ENCODE measurements at regions not wholly inside any gene's neighbourhood (a gene's known extent, or its start where the extent isn't known, plus 50 kb on each side); places are given as distances from the start of the nearest gene placed in this dataset.

DNA sequence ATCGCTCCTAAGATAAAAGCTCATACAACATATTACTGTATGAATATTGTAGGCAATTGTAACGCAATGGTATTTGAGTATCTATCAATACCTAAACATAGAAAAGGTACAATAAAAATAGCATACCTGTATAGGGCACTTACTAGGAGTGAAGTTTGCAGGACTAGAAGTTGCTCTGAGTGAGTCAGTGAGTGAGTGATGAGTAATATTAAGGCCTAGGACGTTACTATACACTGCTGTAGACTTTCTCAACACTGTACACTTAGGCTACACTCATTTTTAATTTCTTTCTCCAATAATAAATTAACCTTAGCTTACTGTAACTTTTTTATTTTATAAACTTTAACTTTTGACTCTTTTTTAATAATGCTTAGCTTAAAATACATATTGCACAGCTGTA is 546.9 kb downstream of the HACE1 start:
- no peaks in the 10 kb centered on the region for H3K4me1 ChIP-seq (replicated peaks in 1 of 4; ENCODE audit: control insufficient read depth in 3 of 4, insufficient read depth in 4 of 4, low read length in 3 of 4)
- H4K5ac ChIP-seq (ENCODE audit: insufficient read length, low read depth, low read length): no peak overlapping the region
- no peak overlapping the region for H2BK20ac ChIP-seq (ENCODE audit: low read length)
- 88% methylated on average over 3 of the region's 3 CpGs; no CpG with 5 or more reads in 1 of the 2 experiments for WGBS, 2 experiments (ENCODE audit: extremely low coverage in 1 of 2, insufficient coverage in 1 of 2, insufficient read length in 1 of 2, insufficient replicate concordance in 2 of 2, low coverage in 1 of 2, low lambda C conversion rate in 2 of 2, missing lambda C conversion rate in 1 of 2)
- H3K9ac ChIP-seq (replicated peaks in 1 of 4; ENCODE audit: extremely low read depth in 1 of 4, low read depth in 3 of 4, low read length in 3 of 4): no peak overlapping the region
- no peaks in the 10 kb centered on the region for H3K9me3 ChIP-seq (ENCODE audit: insufficient read depth in 2 of 2, low read depth in 1 of 2, low read length in 1 of 2)
- FAIRE-seq: no peak
- H4K20me1 ChIP-seq (replicated peaks in 1 of 2; ENCODE audit: control insufficient read depth in 1 of 2, insufficient read depth in 2 of 2, low read length in 2 of 2): no peaks in the 10 kb centered on the region
- DNase-seq (ENCODE audit: low read depth in 1 of 2, low spot score in 2 of 2): no peak
- H3K56ac ChIP-seq (replicated peaks; ENCODE audit: insufficient read length, low read depth, low read length): no peak overlapping the region
- no peak overlapping the region for H3K27ac ChIP-seq (ENCODE audit: low read depth, low read length)
- no peak overlapping the region for H3K4me3 ChIP-seq (ENCODE audit: extremely low read depth in 1 of 4, insufficient read depth in 2 of 4, low read depth in 3 of 4, low read length in 4 of 4)
- H3K23ac ChIP-seq (ENCODE audit: insufficient read length): no peak overlapping the region
- no peaks in the 10 kb centered on the region for H3K36me3 ChIP-seq (ENCODE audit: control insufficient read depth in 2 of 4, insufficient read depth in 4 of 4, low read length in 3 of 4)
- H3K4ac ChIP-seq (replicated peaks; ENCODE audit: insufficient read length, low read depth, low read length): no peak overlapping the region
- H3K27me3 ChIP-seq (replicated peaks in 1 of 4; ENCODE audit: control insufficient read depth in 3 of 4, extremely low read depth in 1 of 4, insufficient read depth in 3 of 4, low read length in 3 of 4): no peaks in the 10 kb centered on the region
- no peak overlapping the region for H2BK15ac ChIP-seq (ENCODE audit: low read length)
- ChIA-PET POLR2A (ENCODE audit: partially characterized antibody) (no interaction called here), CTCF (ENCODE audit: partially characterized antibody) (interaction anchor here (0.9 to 1.8 kb wide), 2 partner anchors 11 to 13 kb away, joined by 3 to 8 read pairs; no protein-coding TSS in a partner anchor)
- no peak overlapping the region for H3K18ac ChIP-seq (ENCODE audit: extremely low read depth, low read length)
- H2BK5ac ChIP-seq (ENCODE audit: low read depth, low read length): no peak overlapping the region
- no peak overlapping the region for H2BK12ac ChIP-seq (ENCODE audit: low read depth, low read length)
- no peak overlapping the region for H3K4me2 ChIP-seq (ENCODE audit: insufficient read depth in 1 of 2, low read depth in 2 of 2, low read length in 2 of 2)
- no peak overlapping the region for H2AK5ac ChIP-seq (ENCODE audit: low read depth, low read length)
- no peak overlapping the region for H4K91ac ChIP-seq (replicated peaks; ENCODE audit: insufficient read length, low read length)
- no peak overlapping the region for H3K14ac ChIP-seq (ENCODE audit: insufficient read length)
- no peak overlapping the region for H4K8ac ChIP-seq (ENCODE audit: extremely low read depth, insufficient read depth, low read length)
- H3K23me2 ChIP-seq (ENCODE audit: low read depth, low read length): no peaks in the 10 kb centered on the region
- H3K79me2 ChIP-seq (ENCODE audit: control insufficient read depth in 1 of 2, insufficient read depth in 2 of 2, low read length in 2 of 2): no peaks in the 10 kb centered on the region
- no peak overlapping the region for H2BK120ac ChIP-seq (replicated peaks; ENCODE audit: low read depth, low read length)
- H2AFZ ChIP-seq (ENCODE audit: low read length): no peak overlapping the region
- no peaks in the 10 kb centered on the region for H3K79me1 ChIP-seq (ENCODE audit: low read depth, low read length)
- TF ChIP-seq POLR2AphosphoS5 (IDR thresholded peaks at IDR 0.05; ENCODE audit: low read depth, low read length) (no peak), KDM5A (IDR thresholded peaks at IDR 0.05; ENCODE audit: low read length) (no peak), HDAC6 (IDR thresholded peaks at IDR 0.05; ENCODE audit: low read depth, low read length) (no peak), PHF8 (conservative IDR thresholded peaks at IDR 0.05; ENCODE audit: low read depth, low read length) (no peak), BCL11A (IDR thresholded peaks at IDR 0.05; ENCODE audit: low read depth in 2 of 2, low read length in 2 of 2) (no peak), CHD1 (IDR thresholded peaks at IDR 0.05; ENCODE audit: low read depth, low read length) (no peak), CBX5 (IDR thresholded peaks at IDR 0.05; ENCODE audit: low read depth, low read length) (no peak), SUZ12 (IDR thresholded peaks at IDR 0.05; ENCODE audit: low read length) (no peak), SIRT6 (IDR thresholded peaks at IDR 0.05; ENCODE audit: low read length) (no peak), SIX5 (IDR thresholded peaks at IDR 0.05; ENCODE audit: low read depth, low read length) (no peak), JUN (IDR thresholded peaks at IDR 0.05; ENCODE audit: low read depth, low read length) (no peak), NRF1 (IDR thresholded peaks at IDR 0.05; ENCODE audit: low read depth, low read length) (no peak), EGR1 (IDR thresholded peaks at IDR 0.05; ENCODE audit: borderline replicate concordance, low read depth, low read length) (no peak), CREB1 (IDR thresholded peaks at IDR 0.05) (no peak), CTBP2 (IDR thresholded peaks at IDR 0.05; ENCODE audit: borderline replicate concordance, insufficient read depth, insufficient read length, low read length) (no peak), GABPA (IDR thresholded peaks at IDR 0.05; ENCODE audit: borderline replicate concordance, insufficient read depth, low read length) (no peak), KDM1A (IDR thresholded peaks at IDR 0.05; ENCODE audit: borderline replicate concordance, low read length) (no peak)

Measured in H1 (cell line).